Stimulated activated naive CD8-positive, alpha-beta T cell treated with anti-CD3 and anti-CD28 coated beads, Interleukin-15, Interleukin-2, amounts not matched to agents 100 ng/mL and 50 ng/mL, for 24 hours (primary cell): ENCODE measurements at regions not wholly inside any gene's neighbourhood (a gene's known extent, or its start where the extent isn't known, plus 50 kb on each side); places are given as distances from the start of the nearest gene placed in this dataset.

Source experiments
- H3K27ac Mint-ChIP-seq: one replicate; pipeline ENCODE4 v1.8.0; 2021; ENCODE audit warnings: mild to moderate bottlenecking, mixed read lengths
- H3K27me3 Mint-ChIP-seq: one replicate; pipeline ENCODE4 v1.8.0; 2021; ENCODE audit warnings: mixed read lengths
- H3K36me3 Mint-ChIP-seq: one replicate; pipeline ENCODE4 v1.8.0; 2021; ENCODE audit warnings: low read depth, mixed read lengths
- H3K4me1 Mint-ChIP-seq: one replicate; pipeline ENCODE4 v1.8.0; 2021; ENCODE audit warnings: low read depth, mixed read lengths
- H3K4me3 Mint-ChIP-seq: one replicate; pipeline ENCODE4 v1.8.0; 2021; ENCODE audit warnings: mild to moderate bottlenecking, mixed read lengths
- H3K9me3 Mint-ChIP-seq: one replicate; pipeline ENCODE4 v1.8.0; 2021; ENCODE audit warnings: mixed read lengths

GRCh38 chr3:181952929-181953328 is 241.2 kb downstream of the SOX2 start:
- no peaks in the 10 kb centered on the region for H3K36me3 Mint-ChIP-seq
- H3K9me3 Mint-ChIP-seq = no peaks in the 10 kb centered on the region
- no peak overlapping the region for H3K4me3 Mint-ChIP-seq
- no peaks in the 10 kb centered on the region for H3K27me3 Mint-ChIP-seq
- no peak overlapping the region for H3K27ac Mint-ChIP-seq
- H3K4me1 Mint-ChIP-seq = no peaks in the 10 kb centered on the region

GRCh38 chr3:181955566-181955965 is 243.8 kb downstream of the SOX2 start:
- Mint-ChIP-seq H3K27me3 (no peaks in the 10 kb centered on the region), H3K9me3 (no peaks in the 10 kb centered on the region), H3K4me1 (no peaks in the 10 kb centered on the region), H3K27ac (no peak overlapping the region), H3K4me3 (no peak overlapping the region), H3K36me3 (no peaks in the 10 kb centered on the region)

GRCh38 chr3:181956122-181956521 is 244.4 kb downstream of the SOX2 start:
- no peak overlapping the region for H3K27ac Mint-ChIP-seq
- H3K4me1 Mint-ChIP-seq = no peaks in the 10 kb centered on the region
- H3K4me3 Mint-ChIP-seq = no peak overlapping the region
- no peaks in the 10 kb centered on the region for H3K36me3 Mint-ChIP-seq
- H3K9me3 Mint-ChIP-seq = no peaks in the 10 kb centered on the region
- no peaks in the 10 kb centered on the region for H3K27me3 Mint-ChIP-seq

GRCh38 chr3:181966393-181966792 is 254.7 kb downstream of the SOX2 start:
- Mint-ChIP-seq H3K4me1 (no peaks in the 10 kb centered on the region), H3K27me3 (no peaks in the 10 kb centered on the region), H3K4me3 (no peak overlapping the region), H3K27ac (no peak overlapping the region), H3K36me3 (no peaks in the 10 kb centered on the region), H3K9me3 (no peaks in the 10 kb centered on the region)

- no peak overlapping the region for H3K4me3 Mint-ChIP-seq
- no peaks in the 10 kb centered on the region for H3K9me3 Mint-ChIP-seq
- H3K27me3 Mint-ChIP-seq = no peaks in the 10 kb centered on the region
- H3K36me3 Mint-ChIP-seq = no peaks in the 10 kb centered on the region
- H3K27ac Mint-ChIP-seq = no peak overlapping the region
- H3K4me1 Mint-ChIP-seq = no peaks in the 10 kb centered on the region
Observed at GRCh38 chr3:181969925-181970324, 258.2 kb downstream of the SOX2 start.

GRCh38 chr3:181971424-181971823 is 259.7 kb downstream of the SOX2 start:
- no peaks in the 10 kb centered on the region for H3K9me3 Mint-ChIP-seq
- H3K27ac Mint-ChIP-seq = no peak overlapping the region
- no peaks in the 10 kb centered on the region for H3K4me1 Mint-ChIP-seq

GRCh38 chr3:181974198-181974597 is 262.5 kb downstream of the SOX2 start:
- H3K4me3 Mint-ChIP-seq = no peak overlapping the region
- H3K9me3 Mint-ChIP-seq = no peaks in the 10 kb centered on the region
- no peak overlapping the region for H3K27ac Mint-ChIP-seq
- no peaks in the 10 kb centered on the region for H3K36me3 Mint-ChIP-seq
- no peaks in the 10 kb centered on the region for H3K27me3 Mint-ChIP-seq
- H3K4me1 Mint-ChIP-seq = no peaks in the 10 kb centered on the region

More at GRCh38 chr3:181971424-181971823, 259.7 kb downstream of the SOX2 start:
- Mint-ChIP-seq H3K27me3 (no peaks in the 10 kb centered on the region), H3K4me3 (no peak overlapping the region), H3K36me3 (no peaks in the 10 kb centered on the region)

GRCh38 chr3:181976526-181976925 is 264.8 kb downstream of the SOX2 start:
- H3K4me3 Mint-ChIP-seq = no peak overlapping the region
- no peaks in the 10 kb centered on the region for H3K27me3 Mint-ChIP-seq
- H3K9me3 Mint-ChIP-seq = no peaks in the 10 kb centered on the region
- no peaks in the 10 kb centered on the region for H3K4me1 Mint-ChIP-seq
- H3K27ac Mint-ChIP-seq = no peak overlapping the region
- no peaks in the 10 kb centered on the region for H3K36me3 Mint-ChIP-seq

- peaks cover 18% of the 10 kb centered on the region for H3K9me3 Mint-ChIP-seq
Observed at GRCh38 chr3:181985386-181985785, 273.7 kb downstream of the SOX2 start.

GRCh38 chr3:181987736-181988135 is 276.0 kb downstream of the SOX2 start:
- no peaks in the 10 kb centered on the region for H3K27me3 Mint-ChIP-seq
- H3K27ac Mint-ChIP-seq = no peak overlapping the region
- H3K36me3 Mint-ChIP-seq = no peaks in the 10 kb centered on the region
- peaks cover 10% of the 10 kb centered on the region for H3K9me3 Mint-ChIP-seq
- H3K4me3 Mint-ChIP-seq = no peak overlapping the region
- no peaks in the 10 kb centered on the region for H3K4me1 Mint-ChIP-seq

More at GRCh38 chr3:181985386-181985785, 273.7 kb downstream of the SOX2 start:
- Mint-ChIP-seq H3K27ac (no peak overlapping the region), H3K4me3 (no peak overlapping the region), H3K36me3 (no peaks in the 10 kb centered on the region), H3K27me3 (no peaks in the 10 kb centered on the region), H3K4me1 (no peaks in the 10 kb centered on the region)

- Mint-ChIP-seq H3K27me3 (no peaks in the 10 kb centered on the region), H3K4me3 (no peak overlapping the region), H3K9me3 (no peaks in the 10 kb centered on the region), H3K27ac (no peak overlapping the region), H3K4me1 (no peaks in the 10 kb centered on the region), H3K36me3 (no peaks in the 10 kb centered on the region)
Observed at GRCh38 chr3:181998828-181999227, 287.1 kb downstream of the SOX2 start.

- Mint-ChIP-seq H3K4me1 (no peaks in the 10 kb centered on the region), H3K9me3 (no peaks in the 10 kb centered on the region), H3K36me3 (no peaks in the 10 kb centered on the region)
Observed at GRCh38 chr3:181999314-181999713, 287.6 kb downstream of the SOX2 start.

GRCh38 chr3:182000447-182000846 is 288.7 kb downstream of the SOX2 start:
- Mint-ChIP-seq H3K4me3 (no peak overlapping the region), H3K4me1 (no peaks in the 10 kb centered on the region), H3K9me3 (no peaks in the 10 kb centered on the region), H3K27ac (no peak overlapping the region), H3K36me3 (no peaks in the 10 kb centered on the region), H3K27me3 (no peaks in the 10 kb centered on the region)

More at GRCh38 chr3:181999314-181999713, 287.6 kb downstream of the SOX2 start:
- Mint-ChIP-seq H3K4me3 (no peak overlapping the region), H3K27me3 (no peaks in the 10 kb centered on the region), H3K27ac (no peak overlapping the region)

GRCh38 chr3:182005219-182005618 is 293.5 kb downstream of the SOX2 start:
- Mint-ChIP-seq H3K27me3 (no peaks in the 10 kb centered on the region), H3K4me3 (no peak overlapping the region), H3K36me3 (no peaks in the 10 kb centered on the region), H3K9me3 (no peaks in the 10 kb centered on the region), H3K27ac (no peak overlapping the region), H3K4me1 (no peaks in the 10 kb centered on the region)

- H3K27me3 Mint-ChIP-seq = no peaks in the 10 kb centered on the region
- H3K4me1 Mint-ChIP-seq = no peaks in the 10 kb centered on the region
- no peak overlapping the region for H3K27ac Mint-ChIP-seq
- H3K36me3 Mint-ChIP-seq = no peaks in the 10 kb centered on the region
- H3K4me3 Mint-ChIP-seq = no peak overlapping the region
- H3K9me3 Mint-ChIP-seq = no peaks in the 10 kb centered on the region
Observed at GRCh38 chr3:182005701-182006100, 294.0 kb downstream of the SOX2 start.

GRCh38 chr3:182006431-182006830 is 294.7 kb downstream of the SOX2 start:
- no peaks in the 10 kb centered on the region for H3K4me1 Mint-ChIP-seq
- H3K36me3 Mint-ChIP-seq = no peaks in the 10 kb centered on the region
- no peaks in the 10 kb centered on the region for H3K27me3 Mint-ChIP-seq
- H3K27ac Mint-ChIP-seq = no peak overlapping the region
- H3K9me3 Mint-ChIP-seq = no peaks in the 10 kb centered on the region
- no peak overlapping the region for H3K4me3 Mint-ChIP-seq
